Osteoblast (primary cell): ENCODE measurements at regions not wholly inside any gene's neighbourhood (a gene's known extent, or its start where the extent isn't known, plus 50 kb on each side); places are given as distances from the start of the nearest gene placed in this dataset.

ENCODE experiments used
- DNase-seq: peaks from one replicate; pipeline ENCODE4 v3.0.0; 2011; ENCODE audit warnings: low spot score, mixed read lengths; ENCODE audit not compliant: insufficient read length; ENCODE audit errors: missing footprints
- H2AFZ ChIP-seq: 2 replicates; pipeline ENCODE4 v1.6.0; 2011; ENCODE audit warnings: mild to moderate bottlenecking, low read length
- H3K27ac ChIP-seq: 2 replicates; pipeline ENCODE4 v1.5.1; 2011; ENCODE audit warnings: mild to moderate bottlenecking, low read depth, low read length, moderate library complexity
- H3K27me3 ChIP-seq: 2 replicates; pipeline ENCODE4 v1.6.0; 2012; ENCODE audit warnings: mild to moderate bottlenecking, control low read depth, inconsistent platforms, low read length, moderate library complexity; ENCODE audit not compliant: insufficient read depth
- H3K36me3 ChIP-seq: 2 replicates; pipeline ENCODE4 v1.5.1; 2011; ENCODE audit warnings: mild to moderate bottlenecking, low read length, control low read depth, moderate library complexity; ENCODE audit not compliant: insufficient read depth
- H3K4me1 ChIP-seq: 2 replicates; pipeline ENCODE4 v1.5.1; 2011; ENCODE audit warnings: mild to moderate bottlenecking, low read length, control low read depth, moderate library complexity; ENCODE audit not compliant: insufficient read depth
- H3K4me2 ChIP-seq: 2 replicates; pipeline ENCODE4 v1.6.0; 2011; ENCODE audit warnings: mild to moderate bottlenecking, low read length; ENCODE audit not compliant: insufficient read depth
- H3K4me3 ChIP-seq: fragments of 200-600 bp; sonication (generic); 3 replicates; pipeline ENCODE4 v1.5.1; 2012; ENCODE audit warnings: mild to moderate bottlenecking, low read length, inconsistent platforms; ENCODE audit not compliant: insufficient read depth
- H3K79me2 ChIP-seq: 2 replicates; pipeline ENCODE4 v1.6.0; 2012; ENCODE audit warnings: mild to moderate bottlenecking, low read length, control low read depth, inconsistent platforms; ENCODE audit not compliant: insufficient read depth
- H3K9me3 ChIP-seq: 2 replicates; pipeline ENCODE4 v1.5.1; 2011; ENCODE audit warnings: low read depth, low read length, control low read depth
- H4K20me1 ChIP-seq: 2 replicates; pipeline ENCODE4 v1.6.0; 2012; ENCODE audit warnings: mild to moderate bottlenecking, low read length, control low read depth; ENCODE audit not compliant: insufficient read depth
- TF ChIP-seq, protein P1 (sequence below): IDR thresholded peaks from 2 replicates; pipeline ENCODE4 v1.5.1; 2011; ENCODE audit warnings: mild to moderate bottlenecking, low read depth, low read length, moderate library complexity; ENCODE audit errors: extremely low read depth

DNA sequence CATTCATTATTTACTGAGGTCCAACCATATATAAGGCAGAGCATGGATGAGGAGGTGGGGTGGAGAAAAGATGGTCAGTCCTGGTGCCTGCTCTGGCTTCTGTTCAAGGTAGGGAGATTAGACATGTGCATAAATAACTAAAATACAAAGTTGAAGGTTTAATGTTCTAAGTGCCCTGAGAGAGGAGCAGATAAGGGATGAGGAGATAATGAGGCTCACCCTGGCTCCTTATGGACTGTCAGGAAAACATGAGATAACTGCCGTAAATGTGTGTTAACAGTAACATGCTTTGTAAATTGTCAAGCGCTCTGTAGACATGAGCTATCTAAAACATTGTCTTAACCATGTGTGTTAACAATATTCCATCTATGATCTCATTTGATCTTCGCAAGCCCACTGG, 474.6 kb upstream of the USP24 start:
- no peaks in the 10 kb centered on the region for H3K36me3 ChIP-seq
- H4K20me1 ChIP-seq, result no peaks in the 10 kb centered on the region
- H3K4me3 ChIP-seq, result no peak overlapping the region
- no peaks in the 10 kb centered on the region for H3K79me2 ChIP-seq
- H2AFZ ChIP-seq, result no peak overlapping the region
- no peaks in the 10 kb centered on the region for H3K9me3 ChIP-seq
- H3K27ac ChIP-seq, result no peak overlapping the region
- no peaks in the 10 kb centered on the region for H3K27me3 ChIP-seq
- no peak overlapping the region for H3K4me2 ChIP-seq
- TF ChIP-seq, protein P1, sequence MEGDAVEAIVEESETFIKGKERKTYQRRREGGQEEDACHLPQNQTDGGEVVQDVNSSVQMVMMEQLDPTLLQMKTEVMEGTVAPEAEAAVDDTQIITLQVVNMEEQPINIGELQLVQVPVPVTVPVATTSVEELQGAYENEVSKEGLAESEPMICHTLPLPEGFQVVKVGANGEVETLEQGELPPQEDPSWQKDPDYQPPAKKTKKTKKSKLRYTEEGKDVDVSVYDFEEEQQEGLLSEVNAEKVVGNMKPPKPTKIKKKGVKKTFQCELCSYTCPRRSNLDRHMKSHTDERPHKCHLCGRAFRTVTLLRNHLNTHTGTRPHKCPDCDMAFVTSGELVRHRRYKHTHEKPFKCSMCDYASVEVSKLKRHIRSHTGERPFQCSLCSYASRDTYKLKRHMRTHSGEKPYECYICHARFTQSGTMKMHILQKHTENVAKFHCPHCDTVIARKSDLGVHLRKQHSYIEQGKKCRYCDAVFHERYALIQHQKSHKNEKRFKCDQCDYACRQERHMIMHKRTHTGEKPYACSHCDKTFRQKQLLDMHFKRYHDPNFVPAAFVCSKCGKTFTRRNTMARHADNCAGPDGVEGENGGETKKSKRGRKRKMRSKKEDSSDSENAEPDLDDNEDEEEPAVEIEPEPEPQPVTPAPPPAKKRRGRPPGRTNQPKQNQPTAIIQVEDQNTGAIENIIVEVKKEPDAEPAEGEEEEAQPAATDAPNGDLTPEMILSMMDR, result no peak
- H3K4me1 ChIP-seq, result peaks cover 12% of the 10 kb centered on the region
- no peak for DNase-seq

DNA sequence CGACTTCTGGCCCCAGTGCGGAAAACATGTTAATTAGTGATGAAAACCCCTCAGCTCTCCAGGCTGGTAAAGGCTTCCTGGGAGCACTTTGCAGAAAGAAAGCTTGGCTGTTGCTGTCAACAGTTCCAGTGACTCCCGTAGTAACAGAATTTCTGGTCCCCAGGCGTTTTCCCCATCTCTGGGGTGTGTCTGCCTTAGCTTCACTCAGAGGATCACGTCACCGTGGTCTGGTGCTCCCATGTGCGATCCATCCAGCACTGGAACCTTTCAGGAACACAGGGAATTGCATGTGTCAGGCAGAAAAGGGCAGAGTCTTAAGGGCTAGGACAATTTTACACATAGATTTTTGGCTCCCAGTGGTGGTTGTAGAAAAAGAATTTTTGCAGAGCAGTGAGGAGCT, 470.4 kb upstream of the USP24 start:
- H3K9me3 ChIP-seq, result no peaks in the 10 kb centered on the region
- H2AFZ ChIP-seq, result no peak overlapping the region
- H4K20me1 ChIP-seq, result no peaks in the 10 kb centered on the region
- H3K4me1 ChIP-seq, result peaks cover 11% of the 10 kb centered on the region
- no peaks in the 10 kb centered on the region for H3K79me2 ChIP-seq
- no peak overlapping the region for H3K27ac ChIP-seq
- no peaks in the 10 kb centered on the region for H3K36me3 ChIP-seq
- TF ChIP-seq, protein P1, result no peak
- H3K4me2 ChIP-seq, result no peak overlapping the region
- no peak for DNase-seq
- no peaks in the 10 kb centered on the region for H3K27me3 ChIP-seq
- H3K4me3 ChIP-seq, result no peak overlapping the region

DNA sequence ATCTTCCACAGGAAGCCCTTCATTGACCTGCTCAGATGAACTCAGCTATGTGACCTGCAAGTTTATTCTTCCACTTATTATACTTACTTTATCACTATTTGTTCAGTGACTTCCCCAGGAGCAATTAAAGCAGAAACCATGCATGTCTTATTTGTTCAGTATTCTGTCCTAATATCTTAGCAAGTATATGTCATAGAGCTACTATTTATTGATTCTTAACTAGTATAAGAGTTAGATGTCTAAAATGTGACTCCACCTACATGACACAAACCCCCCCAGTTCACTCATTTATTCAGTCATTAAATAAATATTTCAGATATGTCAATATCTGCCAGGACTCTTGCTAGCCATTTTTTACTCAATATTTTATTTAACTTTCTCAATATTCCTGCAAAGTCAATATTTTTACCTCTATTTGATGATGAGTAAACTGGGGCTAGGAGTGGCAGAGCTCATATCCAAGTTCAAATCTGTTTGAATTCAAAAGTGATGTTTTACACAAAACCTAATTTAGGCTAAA, 469.0 kb upstream of the USP24 start:
- H3K4me2 ChIP-seq, result no peak overlapping the region
- no peaks in the 10 kb centered on the region for H3K36me3 ChIP-seq
- no peaks in the 10 kb centered on the region for H3K9me3 ChIP-seq
- H3K79me2 ChIP-seq, result no peaks in the 10 kb centered on the region
- H3K4me3 ChIP-seq, result no peak overlapping the region
- no peak overlapping the region for H3K27ac ChIP-seq
- TF ChIP-seq, protein P1, result no peak
- H4K20me1 ChIP-seq, result no peaks in the 10 kb centered on the region
- peaks cover 24% of the 10 kb centered on the region for H3K4me1 ChIP-seq
- H3K27me3 ChIP-seq, result no peaks in the 10 kb centered on the region
- H2AFZ ChIP-seq, result no peak overlapping the region
- DNase-seq, result no peak

DNA sequence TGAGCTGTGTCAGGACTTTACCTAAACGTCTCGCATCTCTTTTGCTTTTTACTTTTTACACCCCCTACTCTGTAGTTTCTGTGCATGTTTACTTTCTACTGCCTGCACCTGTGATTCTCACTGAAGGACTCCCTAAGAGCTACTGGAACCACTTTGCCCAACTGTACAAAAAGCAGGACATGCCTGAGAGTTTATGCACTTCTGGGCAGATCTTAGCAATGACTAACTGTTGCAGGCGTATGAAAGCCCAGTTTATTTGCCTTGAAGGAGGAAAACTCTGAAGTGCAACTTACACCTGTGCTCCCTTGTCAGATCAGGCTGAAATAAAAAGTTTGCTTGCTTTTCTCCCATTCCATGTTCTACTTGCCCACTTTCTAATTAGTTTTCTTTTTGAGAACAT, 467.0 kb upstream of the USP24 start:
- no peaks in the 10 kb centered on the region for H3K27me3 ChIP-seq
- no peak overlapping the region for H3K4me3 ChIP-seq
- DNase-seq, result no peak
- peaks cover 26% of the 10 kb centered on the region for H3K4me1 ChIP-seq
- H3K27ac ChIP-seq, result no peak overlapping the region
- H2AFZ ChIP-seq, result no peak overlapping the region
- H3K36me3 ChIP-seq, result no peaks in the 10 kb centered on the region
- TF ChIP-seq, protein P1, result no peak
- no peaks in the 10 kb centered on the region for H3K9me3 ChIP-seq
- no peaks in the 10 kb centered on the region for H3K79me2 ChIP-seq
- no peaks in the 10 kb centered on the region for H4K20me1 ChIP-seq
- H3K4me2 ChIP-seq, result no peak overlapping the region
